Ishikawa (cell line): ENCODE measurements at regions not wholly inside any gene's neighbourhood (a gene's known extent, or its start where the extent isn't known, plus 50 kb on each side); places are given as distances from the start of the nearest gene placed in this dataset.

ENCODE experiments used
- CEBPB ChIP-seq: IDR thresholded peaks from 2 replicates; pipeline ENCODE4 v1.6.1; 2012
- CREB1 ChIP-seq: IDR thresholded peaks from 2 replicates; pipeline ENCODE4 v1.6.1; 2012; ENCODE audit warnings: low read depth
- EGR1 ChIP-seq: IDR thresholded peaks from 2 replicates; pipeline ENCODE4 v1.6.1; 2012
- EP300 ChIP-seq: IDR thresholded peaks from 2 replicates; pipeline ENCODE4 v1.6.1; 2012; ENCODE audit warnings: borderline replicate concordance
- FOXM1 ChIP-seq: IDR thresholded peaks from 2 replicates; pipeline ENCODE4 v1.6.1; 2012; ENCODE audit warnings: low read depth, borderline replicate concordance
- MAX ChIP-seq: IDR thresholded peaks from 2 replicates; pipeline ENCODE4 v1.6.1; 2012
- NFIC ChIP-seq: IDR thresholded peaks from 2 replicates; pipeline ENCODE4 v1.6.1; 2012
- RAD21 ChIP-seq: IDR thresholded peaks from 2 replicates; pipeline ENCODE4 v1.6.1; 2012; ENCODE audit warnings: low read depth
- TAF1 ChIP-seq: IDR thresholded peaks from 2 replicates; pipeline ENCODE4 v1.6.1; 2012; ENCODE audit warnings: low read depth, mild to moderate bottlenecking
- TCF12 ChIP-seq: IDR thresholded peaks from 2 replicates; pipeline ENCODE4 v1.6.1; 2012; ENCODE audit warnings: low read depth
- TEAD4 ChIP-seq: IDR thresholded peaks from 2 replicates; pipeline ENCODE4 v1.6.1; 2012
- YY1 ChIP-seq: IDR thresholded peaks from 2 replicates; pipeline ENCODE4 v1.6.1; 2012; ENCODE audit warnings: low read depth
- ZBTB7A ChIP-seq: IDR thresholded peaks from 2 replicates; pipeline ENCODE4 v1.6.1; 2012; ENCODE audit warnings: low read depth
- TF ChIP-seq, protein P1 (sequence below): IDR thresholded peaks from 2 replicates; pipeline ENCODE4 v1.6.1; 2012
- TF ChIP-seq, protein P2 (sequence below): IDR thresholded peaks from 2 replicates; pipeline ENCODE4 v1.6.1; 2012; ENCODE audit warnings: low read depth, mild to moderate bottlenecking

GRCh38 chr3:31350307-31350706, 182.4 kb upstream of the STT3B start:
- TF ChIP-seq YY1 (no peak), MAX (no peak), ZBTB7A (no peak), NFIC (no peak), CEBPB (no peak), TAF1 (no peak), CREB1 (no peak), TCF12 (no peak)
- TF ChIP-seq, protein P1, sequence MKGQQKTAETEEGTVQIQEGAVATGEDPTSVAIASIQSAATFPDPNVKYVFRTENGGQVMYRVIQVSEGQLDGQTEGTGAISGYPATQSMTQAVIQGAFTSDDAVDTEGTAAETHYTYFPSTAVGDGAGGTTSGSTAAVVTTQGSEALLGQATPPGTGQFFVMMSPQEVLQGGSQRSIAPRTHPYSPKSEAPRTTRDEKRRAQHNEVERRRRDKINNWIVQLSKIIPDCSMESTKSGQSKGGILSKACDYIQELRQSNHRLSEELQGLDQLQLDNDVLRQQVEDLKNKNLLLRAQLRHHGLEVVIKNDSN, result no peak

- TF ChIP-seq FOXM1 (no peak), EGR1 (no peak), TCF12 (no peak), YY1 (no peak), NFIC (no peak), TEAD4 (no peak)
- TF ChIP-seq, protein P2, sequence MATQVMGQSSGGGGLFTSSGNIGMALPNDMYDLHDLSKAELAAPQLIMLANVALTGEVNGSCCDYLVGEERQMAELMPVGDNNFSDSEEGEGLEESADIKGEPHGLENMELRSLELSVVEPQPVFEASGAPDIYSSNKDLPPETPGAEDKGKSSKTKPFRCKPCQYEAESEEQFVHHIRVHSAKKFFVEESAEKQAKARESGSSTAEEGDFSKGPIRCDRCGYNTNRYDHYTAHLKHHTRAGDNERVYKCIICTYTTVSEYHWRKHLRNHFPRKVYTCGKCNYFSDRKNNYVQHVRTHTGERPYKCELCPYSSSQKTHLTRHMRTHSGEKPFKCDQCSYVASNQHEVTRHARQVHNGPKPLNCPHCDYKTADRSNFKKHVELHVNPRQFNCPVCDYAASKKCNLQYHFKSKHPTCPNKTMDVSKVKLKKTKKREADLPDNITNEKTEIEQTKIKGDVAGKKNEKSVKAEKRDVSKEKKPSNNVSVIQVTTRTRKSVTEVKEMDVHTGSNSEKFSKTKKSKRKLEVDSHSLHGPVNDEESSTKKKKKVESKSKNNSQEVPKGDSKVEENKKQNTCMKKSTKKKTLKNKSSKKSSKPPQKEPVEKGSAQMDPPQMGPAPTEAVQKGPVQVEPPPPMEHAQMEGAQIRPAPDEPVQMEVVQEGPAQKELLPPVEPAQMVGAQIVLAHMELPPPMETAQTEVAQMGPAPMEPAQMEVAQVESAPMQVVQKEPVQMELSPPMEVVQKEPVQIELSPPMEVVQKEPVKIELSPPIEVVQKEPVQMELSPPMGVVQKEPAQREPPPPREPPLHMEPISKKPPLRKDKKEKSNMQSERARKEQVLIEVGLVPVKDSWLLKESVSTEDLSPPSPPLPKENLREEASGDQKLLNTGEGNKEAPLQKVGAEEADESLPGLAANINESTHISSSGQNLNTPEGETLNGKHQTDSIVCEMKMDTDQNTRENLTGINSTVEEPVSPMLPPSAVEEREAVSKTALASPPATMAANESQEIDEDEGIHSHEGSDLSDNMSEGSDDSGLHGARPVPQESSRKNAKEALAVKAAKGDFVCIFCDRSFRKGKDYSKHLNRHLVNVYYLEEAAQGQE, result no peak
Measured at GRCh38 chr3:31352331-31352730, 180.4 kb upstream of the STT3B start.

DNA sequence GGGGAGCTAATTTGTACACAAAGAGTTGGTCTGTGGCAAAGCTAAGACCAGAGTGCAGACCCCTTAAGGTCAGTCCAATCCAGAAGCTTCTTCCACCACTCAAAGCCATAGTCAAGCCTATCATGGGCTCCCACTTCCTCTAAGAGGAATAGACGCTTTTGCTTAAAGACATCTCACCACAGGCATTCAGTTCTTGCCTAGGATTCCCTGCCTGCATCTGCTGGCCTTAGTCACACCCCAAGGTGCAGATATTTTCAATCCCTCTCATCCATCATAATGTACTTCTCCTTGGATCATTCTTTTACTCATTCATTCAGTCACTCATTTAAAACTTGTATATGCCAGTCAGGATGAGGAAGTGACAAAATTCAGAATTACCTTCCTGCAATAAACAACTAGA, 179.6 kb upstream of the STT3B start:
- TF ChIP-seq TCF12 (no peak), MAX (no peak), RAD21 (no peak), ZBTB7A (no peak), CEBPB (no peak), EGR1 (no peak), YY1 (no peak), EP300 (no peak), CREB1 (no peak)
- TF ChIP-seq, protein P2, result no peak

DNA sequence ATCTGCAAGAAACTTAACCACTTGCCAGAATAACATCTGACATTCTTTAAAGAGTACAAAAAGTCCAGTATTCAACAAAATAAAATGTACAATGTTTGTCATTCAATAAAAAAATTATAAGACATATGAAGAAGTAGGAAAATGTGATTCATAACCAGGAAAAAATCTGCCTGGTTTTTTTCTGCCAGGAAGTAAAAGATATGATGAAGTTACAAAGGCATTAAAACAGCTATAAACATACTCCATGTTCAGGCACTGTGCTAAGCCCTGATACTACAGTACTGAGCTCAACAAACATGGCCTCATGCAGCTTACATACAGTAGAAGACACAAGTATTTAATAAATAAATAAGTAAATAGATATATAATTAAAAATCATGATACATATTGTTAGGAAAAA, 178.4 kb upstream of the STT3B start:
- TF ChIP-seq MAX, result no peak
- no peak for TF ChIP-seq ZBTB7A
- no peak for TF ChIP-seq RAD21
- no peak for TF ChIP-seq TEAD4
- TF ChIP-seq, protein P2, result no peak
- TF ChIP-seq, protein P1, result no peak
- TF ChIP-seq TCF12, result no peak

DNA sequence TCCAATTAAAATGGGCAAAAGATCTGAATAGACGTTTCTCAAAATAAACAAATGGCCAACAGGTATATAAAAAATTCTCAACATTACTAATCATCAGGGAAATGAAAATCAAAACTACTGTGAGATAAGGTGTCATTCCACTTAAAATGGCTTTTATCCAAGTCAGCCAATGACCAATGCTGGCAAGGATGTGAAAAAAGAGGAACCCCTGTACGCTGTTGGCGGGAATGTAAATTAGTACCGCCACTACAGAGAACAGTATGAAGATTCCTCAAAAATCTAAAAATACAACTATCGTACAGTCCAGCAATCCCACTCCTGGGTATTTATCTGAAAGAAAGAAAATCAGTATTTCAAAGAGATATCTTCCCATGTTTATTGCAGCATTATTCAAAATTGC, 176.9 kb upstream of the STT3B start:
- TF ChIP-seq EGR1, result no peak
- TF ChIP-seq RAD21, result no peak
- no peak for TF ChIP-seq CEBPB
- TF ChIP-seq TAF1, result no peak
- no peak for TF ChIP-seq ZBTB7A
- no peak for TF ChIP-seq NFIC
